ENCODE measurements at regions not wholly inside any gene's neighbourhood (a gene's known extent, or its start where the extent isn't known, plus 50 kb on each side); places are given as distances from the start of the nearest gene placed in this dataset.

DNA sequence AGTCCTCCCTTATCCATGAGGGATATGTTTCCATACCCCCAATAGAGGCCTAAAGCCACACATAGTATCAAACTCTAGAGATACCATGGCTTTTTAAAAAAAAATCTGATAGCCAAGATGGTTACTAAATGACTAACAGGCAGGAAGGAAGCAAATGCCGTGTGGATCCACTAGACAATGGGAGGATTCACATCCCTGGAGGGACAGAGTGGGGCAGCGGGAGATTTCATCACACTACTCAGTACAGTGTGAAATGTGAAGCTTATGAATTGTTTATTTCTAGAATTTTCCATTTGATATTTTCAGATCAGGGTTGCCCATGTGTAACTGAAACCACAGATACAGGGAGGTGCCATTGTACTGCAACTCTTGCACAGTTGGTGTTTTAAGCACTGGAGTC is 826.6 kb downstream of the SQOR start:
- H3K4me3 ChIP-seq (ENCODE audit: low read depth, low read length) = no peak overlapping the region
- DNase-seq (ENCODE audit: low read depth) = no peak
- TF ChIP-seq, protein P1, sequence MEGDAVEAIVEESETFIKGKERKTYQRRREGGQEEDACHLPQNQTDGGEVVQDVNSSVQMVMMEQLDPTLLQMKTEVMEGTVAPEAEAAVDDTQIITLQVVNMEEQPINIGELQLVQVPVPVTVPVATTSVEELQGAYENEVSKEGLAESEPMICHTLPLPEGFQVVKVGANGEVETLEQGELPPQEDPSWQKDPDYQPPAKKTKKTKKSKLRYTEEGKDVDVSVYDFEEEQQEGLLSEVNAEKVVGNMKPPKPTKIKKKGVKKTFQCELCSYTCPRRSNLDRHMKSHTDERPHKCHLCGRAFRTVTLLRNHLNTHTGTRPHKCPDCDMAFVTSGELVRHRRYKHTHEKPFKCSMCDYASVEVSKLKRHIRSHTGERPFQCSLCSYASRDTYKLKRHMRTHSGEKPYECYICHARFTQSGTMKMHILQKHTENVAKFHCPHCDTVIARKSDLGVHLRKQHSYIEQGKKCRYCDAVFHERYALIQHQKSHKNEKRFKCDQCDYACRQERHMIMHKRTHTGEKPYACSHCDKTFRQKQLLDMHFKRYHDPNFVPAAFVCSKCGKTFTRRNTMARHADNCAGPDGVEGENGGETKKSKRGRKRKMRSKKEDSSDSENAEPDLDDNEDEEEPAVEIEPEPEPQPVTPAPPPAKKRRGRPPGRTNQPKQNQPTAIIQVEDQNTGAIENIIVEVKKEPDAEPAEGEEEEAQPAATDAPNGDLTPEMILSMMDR (IDR thresholded peaks at IDR 0.05; ENCODE audit: low read depth, low read length) = no peak
- TF ChIP-seq, protein P2, sequence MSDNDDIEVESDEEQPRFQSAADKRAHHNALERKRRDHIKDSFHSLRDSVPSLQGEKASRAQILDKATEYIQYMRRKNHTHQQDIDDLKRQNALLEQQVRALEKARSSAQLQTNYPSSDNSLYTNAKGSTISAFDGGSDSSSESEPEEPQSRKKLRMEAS (IDR thresholded peaks at IDR 0.05; ENCODE audit: low read depth, low read length) = no peak
- TF ChIP-seq POLR2A (IDR thresholded peaks at IDR 0.05; ENCODE audit: extremely low read depth, insufficient read length) (no peak), MYC (IDR thresholded peaks at IDR 0.05; ENCODE audit: low read depth, low read length) (no peak)

DNA sequence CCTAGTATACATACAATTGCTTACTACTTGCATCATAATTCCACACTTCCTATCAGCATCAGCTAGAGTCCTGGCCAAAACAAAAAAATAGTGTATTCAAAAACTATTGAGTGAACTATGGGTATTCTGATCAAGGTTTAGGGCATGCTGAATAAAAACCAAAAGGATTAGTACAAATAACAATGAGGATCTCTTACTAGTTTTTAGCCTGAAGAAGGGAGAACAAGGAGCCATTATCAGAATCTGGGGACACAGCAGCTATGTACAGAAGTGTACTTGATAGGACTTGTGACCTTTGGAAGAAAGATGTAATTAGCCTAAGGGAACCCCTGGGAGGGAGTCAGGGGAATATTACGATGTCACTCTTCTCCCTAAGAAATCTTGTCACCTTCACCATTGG is 832.2 kb downstream of the SQOR start:
- H3K4me3 ChIP-seq (ENCODE audit: low read depth, low read length) = no peak overlapping the region
- TF ChIP-seq, protein P1 (IDR thresholded peaks at IDR 0.05; ENCODE audit: low read depth, low read length) = no peak
- TF ChIP-seq MYC (IDR thresholded peaks at IDR 0.05; ENCODE audit: low read depth, low read length) = no peak
- no peak for TF ChIP-seq POLR2A (IDR thresholded peaks at IDR 0.05; ENCODE audit: extremely low read depth, insufficient read length)
- TF ChIP-seq, protein P2 (IDR thresholded peaks at IDR 0.05; ENCODE audit: low read depth, low read length) = no peak
- no peak for DNase-seq (ENCODE audit: low read depth)

DNA sequence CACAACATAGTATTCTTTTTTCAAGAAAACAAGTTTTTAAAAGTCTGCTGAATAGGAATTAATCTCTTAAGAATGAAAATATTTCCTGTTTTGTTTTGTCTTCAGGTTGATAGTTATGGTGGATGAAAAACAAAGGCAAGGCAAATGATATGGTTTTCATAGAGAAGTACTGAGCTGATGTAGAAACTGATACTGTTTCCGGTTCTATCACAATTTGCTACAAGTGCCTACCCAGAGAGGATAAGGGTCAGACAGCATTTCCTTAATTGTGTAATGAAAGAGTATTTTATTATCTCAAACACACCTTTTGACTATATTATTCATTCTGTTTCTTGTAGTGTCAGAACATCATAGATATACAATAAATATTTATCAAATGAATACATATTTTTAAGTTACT is 836.3 kb downstream of the SQOR start:
- no peak for DNase-seq (ENCODE audit: low read depth)
- TF ChIP-seq, protein P1 (IDR thresholded peaks at IDR 0.05; ENCODE audit: low read depth, low read length) = no peak
- TF ChIP-seq MYC (IDR thresholded peaks at IDR 0.05; ENCODE audit: low read depth, low read length) (no peak), POLR2A (IDR thresholded peaks at IDR 0.05; ENCODE audit: extremely low read depth, insufficient read length) (no peak)
- TF ChIP-seq, protein P2 (IDR thresholded peaks at IDR 0.05; ENCODE audit: low read depth, low read length) = no peak
- H3K4me3 ChIP-seq (ENCODE audit: low read depth, low read length) = no peak overlapping the region

DNA sequence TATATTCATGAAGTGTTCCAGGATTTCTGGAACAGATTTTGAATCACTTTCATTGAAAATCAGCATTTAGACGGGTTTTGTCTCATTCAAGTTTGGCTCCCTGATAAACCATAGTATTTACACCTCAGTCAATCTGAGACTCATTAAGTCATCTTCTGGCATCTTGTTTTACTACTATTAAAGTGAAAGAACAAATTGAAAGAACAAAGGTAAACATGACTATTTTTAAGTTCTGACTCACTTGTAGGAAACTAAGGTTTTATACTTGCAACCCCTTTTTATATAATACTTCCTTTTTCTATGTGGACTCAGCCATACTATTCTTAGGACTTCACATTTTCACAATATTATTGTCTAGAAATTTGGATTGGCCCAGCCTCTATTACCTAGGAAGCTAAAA is 854.4 kb downstream of the SQOR start:
- no peak overlapping the region for H3K4me3 ChIP-seq (ENCODE audit: low read depth, low read length)
- TF ChIP-seq POLR2A (IDR thresholded peaks at IDR 0.05; ENCODE audit: extremely low read depth, insufficient read length) = no peak
- no peak for TF ChIP-seq MYC (IDR thresholded peaks at IDR 0.05; ENCODE audit: low read depth, low read length)
- TF ChIP-seq, protein P1 (IDR thresholded peaks at IDR 0.05; ENCODE audit: low read depth, low read length) = no peak
- DNase-seq (ENCODE audit: low read depth) = no peak

DNA sequence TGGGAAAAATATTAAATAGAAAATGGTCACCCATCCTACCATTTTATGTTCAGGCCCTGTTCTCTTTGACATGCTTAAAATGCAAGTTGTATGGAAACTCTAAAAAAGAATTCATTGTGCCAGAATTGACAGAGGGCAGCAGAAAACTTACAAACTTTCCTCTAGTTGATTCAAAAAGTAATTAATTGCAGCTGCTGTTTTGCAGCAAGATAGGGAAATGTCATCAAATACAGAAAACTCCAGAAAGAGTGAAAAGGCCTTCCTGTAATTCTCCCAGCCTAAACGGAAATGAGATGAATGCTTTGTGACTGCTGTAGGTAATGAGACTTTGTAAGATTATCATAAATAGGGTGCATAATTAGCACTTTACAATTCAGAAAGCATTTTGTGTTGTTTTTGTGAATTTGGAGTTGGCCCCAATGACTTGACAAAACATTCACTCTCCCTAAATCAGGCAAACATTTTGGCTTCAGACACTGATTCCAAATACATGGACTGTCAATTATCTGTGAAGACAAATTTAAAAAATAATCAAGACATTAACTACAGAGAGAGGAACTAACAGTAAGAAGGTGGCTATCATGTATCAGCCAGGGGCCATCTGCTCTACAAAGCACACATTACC is 861.8 kb downstream of the SQOR start:
- no peak for DNase-seq (ENCODE audit: low read depth)
- TF ChIP-seq POLR2A (IDR thresholded peaks at IDR 0.05; ENCODE audit: extremely low read depth, insufficient read length) (no peak), MYC (IDR thresholded peaks at IDR 0.05; ENCODE audit: low read depth, low read length) (no peak)
- TF ChIP-seq, protein P2 (IDR thresholded peaks at IDR 0.05; ENCODE audit: low read depth, low read length) = no peak
- TF ChIP-seq, protein P1 (IDR thresholded peaks at IDR 0.05; ENCODE audit: low read depth, low read length) = no peak
- H3K4me3 ChIP-seq (ENCODE audit: low read depth, low read length) = no peak overlapping the region

DNA sequence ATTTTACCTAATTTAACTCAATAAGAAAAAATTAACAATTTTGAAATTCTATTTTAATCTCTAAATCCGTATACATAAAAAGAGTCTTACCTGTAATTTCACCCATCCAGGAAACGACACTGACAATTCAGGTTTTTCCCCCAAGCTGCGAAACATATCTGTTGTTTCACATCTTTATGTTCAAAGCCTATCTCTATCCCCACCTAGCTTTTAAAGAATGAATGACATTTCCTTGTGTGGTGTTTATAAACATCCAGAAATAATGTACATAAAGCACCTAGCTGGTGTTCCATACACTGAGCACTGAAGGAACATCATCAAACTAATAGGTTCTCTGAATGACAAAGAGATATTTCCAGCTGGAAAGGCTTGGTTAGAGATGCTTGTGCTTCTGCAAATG is 867.8 kb downstream of the SQOR start:
- TF ChIP-seq, protein P1 (IDR thresholded peaks at IDR 0.05; ENCODE audit: low read depth, low read length) = no peak
- TF ChIP-seq, protein P2 (IDR thresholded peaks at IDR 0.05; ENCODE audit: low read depth, low read length) = no peak
- TF ChIP-seq MYC (IDR thresholded peaks at IDR 0.05; ENCODE audit: low read depth, low read length) (no peak), POLR2A (IDR thresholded peaks at IDR 0.05; ENCODE audit: extremely low read depth, insufficient read length) (no peak)
- no peak for DNase-seq (ENCODE audit: low read depth)
- no peak overlapping the region for H3K4me3 ChIP-seq (ENCODE audit: low read depth, low read length)
